ENCODE measurements at regions not wholly inside any gene's neighbourhood (a gene's known extent, or its start where the extent isn't known, plus 50 kb on each side); places are given as distances from the start of the nearest gene placed in this dataset.

GRCh38 chr10:20350509-20350908, 534.3 kb downstream of the PLXDC2 start:
- in situ Hi-C loops (cut with HindIII; ENCODE audit: low sequenced_read_pairs), result no loop called here
- H3K4me3 ChIP-seq (ENCODE audit: low read depth, low read length), result no peak overlapping the region
- DNase-seq (ENCODE audit: low read depth), result no peak
- TF ChIP-seq CTCF (IDR thresholded peaks at IDR 0.05; ENCODE audit: low read depth, low read length, missing control alignments), result no peak

GRCh38 chr10:20343036-20343435, 526.8 kb downstream of the PLXDC2 start:
- in situ Hi-C loops (cut with HindIII; ENCODE audit: low sequenced_read_pairs), result no loop called here
- no peak overlapping the region for H3K4me3 ChIP-seq (ENCODE audit: low read depth, low read length)
- TF ChIP-seq CTCF (IDR thresholded peaks at IDR 0.05; ENCODE audit: low read depth, low read length, missing control alignments), result no peak
- no peak for DNase-seq (ENCODE audit: low read depth)
